ENCODE measurements at regions not wholly inside any gene's neighbourhood (a gene's known extent, or its start where the extent isn't known, plus 50 kb on each side); places are given as distances from the start of the nearest gene placed in this dataset.
"Not testable (repeated sequence)": the region's sequence is repeated elsewhere in the genome, so short reads cannot be mapped to it uniquely, and the experiment has no call there.

GRCh38 chr4:91653067-91653466 is 650.7 kb upstream of the GRID2 start:
- DNase-seq (ENCODE audit: low spot score), result no peak

GRCh38 chr4:91681091-91681490 is 622.7 kb upstream of the GRID2 start:
- no peak for DNase-seq (ENCODE audit: low spot score)

GRCh38 chr4:91681544-91681943 is 622.2 kb upstream of the GRID2 start:
- DNase-seq (ENCODE audit: low spot score), result no peak

GRCh38 chr4:91684955-91685354 is 618.8 kb upstream of the GRID2 start:
- no peak for DNase-seq (ENCODE audit: low spot score)

DNA sequence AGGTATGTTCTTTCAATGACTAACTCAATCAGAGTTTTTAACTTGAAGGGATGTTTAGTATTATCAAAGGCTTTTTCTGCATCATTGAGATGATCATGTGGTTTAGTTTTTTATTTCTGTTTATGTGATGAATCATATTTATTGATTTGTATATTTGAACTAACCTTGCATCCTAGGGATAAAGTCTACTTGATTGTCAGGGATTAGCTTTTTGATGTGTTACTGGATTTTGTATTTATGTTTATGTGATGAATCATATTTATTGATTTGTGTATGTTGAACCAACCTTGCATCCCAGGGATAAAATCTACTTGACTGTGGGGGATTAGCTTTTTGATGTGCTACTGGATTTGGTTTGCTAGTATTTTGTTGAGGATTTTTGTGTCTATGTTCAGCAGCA is 615.4 kb upstream of the GRID2 start:
- DNase-seq (ENCODE audit: low spot score), result no peak

DNA sequence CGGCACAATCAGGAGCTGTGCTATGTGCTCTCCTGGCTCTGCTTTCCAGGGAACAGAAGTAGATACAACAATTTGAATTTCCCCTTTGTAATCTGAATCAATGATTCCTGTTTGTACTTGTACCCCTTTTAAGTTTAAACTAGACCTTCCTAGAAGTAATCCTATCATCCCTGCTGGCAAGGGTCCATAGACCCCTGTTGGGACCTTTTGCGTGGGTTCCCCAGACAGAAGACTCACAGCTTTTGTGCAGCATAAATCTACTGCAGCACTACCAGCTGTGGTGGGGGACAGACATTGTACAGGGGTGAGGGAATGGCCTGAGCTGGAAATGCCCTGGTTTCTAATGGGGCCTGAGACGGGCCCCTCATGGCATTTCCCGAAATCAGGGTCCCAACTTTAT is 604.1 kb upstream of the GRID2 start:
- DNase-seq (ENCODE audit: low spot score), result not testable (repeated sequence)

- DNase-seq (ENCODE audit: low spot score), result no peak
Measured at GRCh38 chr4:91729851-91730250, 573.9 kb upstream of the GRID2 start.

DNA sequence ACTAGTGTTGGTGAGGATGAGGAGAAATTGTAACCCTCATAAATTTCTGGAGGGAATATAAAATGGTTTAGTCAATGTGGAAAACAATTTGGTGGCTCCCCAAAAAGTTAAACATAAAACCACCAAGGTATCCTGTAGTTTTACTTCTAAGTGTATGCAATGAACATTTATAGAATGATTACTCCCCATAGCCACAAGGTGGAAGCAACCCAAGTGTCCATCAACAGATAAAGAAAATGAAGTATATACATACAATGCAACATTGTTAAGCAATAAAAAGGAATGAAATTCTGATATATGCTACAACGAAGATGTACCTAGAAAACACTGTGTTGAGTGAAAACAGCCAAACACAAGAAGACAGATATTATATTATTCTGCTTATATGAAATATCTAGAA is 569.1 kb upstream of the GRID2 start:
- no peak for DNase-seq (ENCODE audit: low spot score)

DNA sequence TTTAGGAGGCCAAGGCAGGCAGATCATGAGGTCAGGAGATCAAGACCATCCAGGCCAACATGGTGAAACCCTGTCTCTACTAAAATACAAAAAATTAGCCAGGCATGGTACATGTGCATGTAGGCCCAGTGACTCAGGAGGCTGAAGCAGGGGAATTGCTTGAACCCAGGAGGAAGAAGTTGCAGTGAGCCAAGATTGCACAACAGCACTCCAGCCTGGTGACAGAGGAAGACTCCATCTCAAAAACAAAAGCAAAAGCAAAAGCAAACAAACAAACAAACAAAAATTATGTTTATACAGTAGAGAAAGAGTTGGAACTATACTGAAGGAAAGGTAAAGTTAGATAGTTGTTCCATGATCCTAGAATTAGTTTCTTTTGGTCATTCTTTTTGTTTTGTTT is 564.9 kb upstream of the GRID2 start:
- DNase-seq (ENCODE audit: low spot score), result not testable (repeated sequence)

GRCh38 chr4:91746551-91746950 is 557.2 kb upstream of the GRID2 start:
- DNase-seq (ENCODE audit: low spot score), result no peak

DNA sequence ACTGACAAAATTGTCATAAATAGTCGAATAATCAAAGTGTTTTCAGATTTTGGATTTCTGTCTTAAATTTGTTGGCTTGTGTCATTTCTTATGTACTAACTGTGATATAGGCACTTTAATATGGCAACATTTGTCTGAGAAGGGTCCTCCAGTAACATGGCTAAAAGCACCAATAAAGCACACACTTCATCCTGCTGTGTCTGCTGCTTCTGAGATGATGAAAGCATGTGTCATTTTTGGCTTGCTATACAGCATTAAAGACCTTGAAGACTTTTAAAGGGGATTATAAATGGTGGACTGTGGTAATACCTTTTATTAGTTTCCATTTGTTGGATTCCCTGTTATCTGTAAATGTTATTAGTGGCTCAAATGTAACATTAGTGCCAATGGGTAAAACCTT is 551.8 kb upstream of the GRID2 start:
- DNase-seq (ENCODE audit: low spot score), result no peak

DNA sequence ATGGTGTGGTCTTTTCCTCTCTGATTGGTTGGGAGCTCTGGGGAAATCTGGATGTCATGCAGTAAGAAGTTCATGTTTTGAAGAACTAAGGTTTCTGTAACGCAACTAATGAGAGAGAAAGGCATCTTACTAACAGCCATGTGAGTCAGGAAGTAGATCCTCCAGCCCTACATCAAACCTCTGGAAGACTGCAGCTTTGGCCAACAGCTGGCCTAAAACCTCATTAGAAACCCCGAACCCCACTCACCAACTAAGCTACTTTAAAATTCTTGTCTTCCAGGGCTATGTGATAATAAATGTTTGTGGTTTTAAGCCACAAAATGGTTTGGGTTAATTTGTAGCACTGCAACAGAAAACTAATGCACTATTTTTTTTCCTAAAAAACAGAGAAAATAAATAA is 549.0 kb upstream of the GRID2 start:
- DNase-seq (ENCODE audit: low spot score), result no peak

GRCh38 chr4:91758487-91758886 is 545.3 kb upstream of the GRID2 start:
- no peak for DNase-seq (ENCODE audit: low spot score)

DNA sequence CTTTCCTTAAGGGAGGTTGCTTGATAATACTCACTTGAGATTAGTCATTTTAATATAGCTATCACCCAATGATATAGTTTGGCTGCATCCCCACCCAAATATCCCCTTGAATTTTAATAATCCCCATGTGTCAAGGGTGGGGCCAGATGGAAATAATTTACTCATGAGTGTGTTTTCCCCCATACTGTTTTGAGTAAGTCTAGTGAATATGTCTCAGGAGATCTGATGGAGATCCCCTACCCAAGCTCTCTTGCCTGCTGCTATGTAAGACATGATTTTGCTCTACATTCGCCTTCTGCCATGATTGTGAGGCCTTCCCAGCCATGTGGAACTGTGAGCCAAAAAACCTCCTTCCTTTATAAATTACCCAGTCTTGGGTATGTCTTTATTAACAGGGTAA is 539.7 kb upstream of the GRID2 start:
- no peak for DNase-seq (ENCODE audit: low spot score)

- no peak for DNase-seq (ENCODE audit: low spot score)
Measured at GRCh38 chr4:91769912-91770311, 533.9 kb upstream of the GRID2 start.

DNA sequence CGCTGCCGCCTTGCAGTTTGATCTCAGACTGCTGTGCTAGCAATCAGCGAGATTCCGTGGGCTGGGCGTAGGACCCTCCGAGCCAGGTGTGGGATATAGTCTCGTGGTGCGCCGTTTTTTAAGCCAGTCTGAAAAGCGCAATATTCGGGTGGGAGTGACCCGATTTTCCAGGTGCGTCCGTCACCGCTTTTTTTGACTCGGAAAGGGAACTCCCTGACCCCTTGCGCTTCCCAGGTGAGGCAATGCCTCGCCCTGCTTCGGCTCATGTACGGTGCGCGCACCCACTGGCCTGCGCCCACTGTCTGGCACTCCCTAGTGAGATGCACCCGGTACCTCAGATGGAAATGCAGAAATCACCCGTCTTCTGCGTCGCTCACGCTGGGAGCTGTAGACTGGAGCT is 512.1 kb upstream of the GRID2 start:
- DNase-seq (ENCODE audit: low spot score), result not testable (repeated sequence)

GRCh38 chr4:91795947-91796346 is 507.8 kb upstream of the GRID2 start:
- no peak for DNase-seq (ENCODE audit: low spot score)

- no peak for DNase-seq (ENCODE audit: low spot score)
Measured at GRCh38 chr4:91812319-91812718, 491.4 kb upstream of the GRID2 start.

GRCh38 chr4:91824773-91825172 is 479.0 kb upstream of the GRID2 start:
- no peak for DNase-seq (ENCODE audit: low spot score)

DNA sequence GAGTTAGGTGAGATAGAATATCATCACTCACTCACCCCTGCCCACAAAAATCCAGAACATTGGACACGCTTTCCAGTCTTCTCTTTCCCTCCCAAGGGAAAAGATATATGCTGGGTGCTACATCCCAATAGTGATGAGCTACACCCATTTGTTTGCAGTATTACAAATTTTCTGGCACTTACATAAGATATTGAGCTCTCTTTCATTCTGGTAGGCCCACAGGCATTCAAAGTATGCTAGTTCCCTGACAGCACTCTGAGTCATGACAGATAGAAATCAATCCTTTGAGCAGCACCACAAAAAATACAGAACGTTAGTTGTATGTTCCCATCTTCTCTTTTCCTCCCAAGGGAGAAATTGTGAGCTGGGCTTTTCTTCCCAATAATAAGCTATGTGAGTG is 477.6 kb upstream of the GRID2 start:
- DNase-seq (ENCODE audit: low spot score), result no peak

DNA sequence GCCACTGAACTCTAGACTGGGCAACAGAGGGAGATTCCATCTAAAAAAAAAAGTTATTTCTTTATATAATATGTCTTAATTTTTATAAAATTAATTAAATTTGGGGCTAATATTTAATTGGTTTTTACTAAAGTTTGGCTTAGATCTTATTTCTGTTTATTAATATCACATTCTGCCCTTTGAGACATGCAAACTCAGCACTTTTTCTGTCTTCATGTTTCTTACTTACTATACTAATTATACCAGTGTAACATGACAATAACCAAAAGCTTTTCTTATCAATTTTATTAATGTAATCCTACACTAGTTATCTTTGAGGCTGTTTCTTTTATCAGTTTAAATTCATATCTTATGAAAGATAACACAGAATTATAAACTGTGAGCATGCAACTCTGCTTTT is 475.9 kb upstream of the GRID2 start:
- DNase-seq (ENCODE audit: low spot score), result no peak

DNA sequence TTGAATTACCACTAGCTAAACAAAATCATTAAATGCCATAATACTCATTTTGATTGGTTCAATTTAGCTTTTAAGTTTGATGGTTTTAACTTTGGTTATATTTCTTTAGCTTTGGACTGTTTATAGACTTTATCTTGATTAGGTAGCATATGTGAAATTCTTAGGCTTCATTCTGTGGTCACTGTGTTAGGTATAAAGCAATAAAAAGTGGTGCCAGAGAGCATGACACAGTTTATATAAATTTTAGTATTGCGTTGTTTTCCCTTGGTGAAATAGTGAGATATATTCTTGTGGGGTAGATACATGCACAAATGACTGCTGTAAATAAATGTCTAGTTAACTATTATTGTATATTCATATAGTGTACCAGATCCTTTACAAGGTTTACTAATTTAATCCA is 474.2 kb upstream of the GRID2 start:
- DNase-seq (ENCODE audit: low spot score), result no peak

GRCh38 chr4:91830681-91831395 is 472.9 kb upstream of the GRID2 start:
- DNase-seq (ENCODE audit: low spot score), result no peak

DNA sequence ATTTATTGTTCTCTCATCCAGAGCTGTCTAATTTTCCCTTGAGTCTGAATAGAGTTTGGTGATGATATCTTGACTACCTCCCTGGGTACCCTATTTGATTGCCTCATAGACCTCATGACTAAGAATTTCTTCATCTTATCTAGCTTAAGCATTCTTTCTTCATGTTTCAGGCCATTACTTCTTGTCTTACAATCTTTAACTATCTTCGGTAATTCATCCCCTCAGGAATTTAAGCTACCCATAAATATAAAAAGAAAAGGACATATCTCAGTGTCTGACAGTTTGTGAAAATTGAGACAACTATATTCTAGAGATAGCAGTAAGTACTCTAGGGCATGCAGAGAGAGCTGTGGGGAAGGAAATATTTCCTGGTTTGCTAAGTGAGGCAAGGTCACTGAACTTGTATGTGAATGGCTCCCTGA is 466.1 kb upstream of the GRID2 start:
- no peak for DNase-seq (ENCODE audit: low spot score)
